ENCODE measurements at regions not wholly inside any gene's neighbourhood (a gene's known extent, or its start where the extent isn't known, plus 50 kb on each side); places are given as distances from the start of the nearest gene placed in this dataset.

- DNase-seq: no peak
These were observed 654.4 kb upstream of the TENM3 start for GRCh38 chr4:181588733-181589302.

GRCh38 chr4:181592221-181592745, 650.9 kb upstream of the TENM3 start:
- DNase-seq: no peak

DNA sequence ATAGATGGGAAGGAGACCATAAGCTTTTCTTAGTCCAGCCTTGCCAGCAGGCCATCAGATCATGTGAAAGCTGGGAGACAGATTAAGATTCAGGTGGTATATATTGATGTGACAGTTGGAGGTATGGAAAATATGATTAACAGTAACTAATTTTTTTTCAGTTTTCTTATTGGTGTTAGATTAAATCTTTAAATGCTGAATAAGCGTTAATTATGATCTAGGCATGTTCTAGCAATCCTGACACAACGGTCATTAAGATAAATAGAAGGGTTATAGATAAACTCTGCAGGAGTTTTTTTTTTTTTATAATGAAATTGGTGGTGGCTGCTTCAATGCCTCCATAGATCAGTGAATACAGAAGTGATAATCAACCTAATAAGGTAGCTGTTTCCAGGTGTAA, 649.5 kb upstream of the TENM3 start:
- no peak for DNase-seq

- DNase-seq: no peak
These were observed 649.0 kb upstream of the TENM3 start for GRCh38 chr4:181594188-181594587.

- DNase-seq: no peak
These were observed 647.5 kb upstream of the TENM3 start for GRCh38 chr4:181595716-181596115.

GRCh38 chr4:181597766-181598165, 645.4 kb upstream of the TENM3 start:
- no peak for DNase-seq

- no peak for DNase-seq
These were observed 644.1 kb upstream of the TENM3 start for GRCh38 chr4:181599134-181599533.

- DNase-seq: no peak
These were observed 642.1 kb upstream of the TENM3 start for GRCh38 chr4:181601103-181601502.

- no peak for DNase-seq
These were observed 638.7 kb upstream of the TENM3 start for GRCh38 chr4:181604546-181604945.

GRCh38 chr4:181606300-181606699, 636.9 kb upstream of the TENM3 start:
- DNase-seq: no peak

DNA sequence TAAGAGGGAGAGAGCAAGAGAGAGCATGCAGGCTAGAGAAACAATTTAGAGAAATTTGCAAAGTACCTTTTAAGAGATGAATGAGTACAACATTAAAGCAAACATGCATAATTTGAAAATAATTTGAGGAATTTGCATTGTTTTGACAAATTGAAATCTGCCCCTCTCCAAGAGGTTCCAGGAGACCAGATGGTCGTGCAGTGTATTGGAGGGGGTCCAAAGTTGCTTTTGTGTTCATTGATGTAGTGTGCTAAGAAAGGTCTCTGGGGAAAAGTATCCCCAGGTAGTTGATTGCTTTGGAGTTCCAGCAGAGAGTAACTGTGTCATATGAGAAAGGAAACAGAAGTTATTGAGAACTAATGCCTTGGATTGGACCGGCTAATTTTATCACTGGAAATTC, 635.0 kb upstream of the TENM3 start:
- no peak for DNase-seq

- DNase-seq: no peak
These were observed 632.0 kb upstream of the TENM3 start for GRCh38 chr4:181611033-181611711.

GRCh38 chr4:181611946-181612600, 631.1 kb upstream of the TENM3 start:
- DNase-seq: no peak

GRCh38 chr4:181613200-181613599, 630.0 kb upstream of the TENM3 start:
- no peak for DNase-seq

GRCh38 chr4:181618038-181618618, 625.1 kb upstream of the TENM3 start:
- DNase-seq: no peak

DNA sequence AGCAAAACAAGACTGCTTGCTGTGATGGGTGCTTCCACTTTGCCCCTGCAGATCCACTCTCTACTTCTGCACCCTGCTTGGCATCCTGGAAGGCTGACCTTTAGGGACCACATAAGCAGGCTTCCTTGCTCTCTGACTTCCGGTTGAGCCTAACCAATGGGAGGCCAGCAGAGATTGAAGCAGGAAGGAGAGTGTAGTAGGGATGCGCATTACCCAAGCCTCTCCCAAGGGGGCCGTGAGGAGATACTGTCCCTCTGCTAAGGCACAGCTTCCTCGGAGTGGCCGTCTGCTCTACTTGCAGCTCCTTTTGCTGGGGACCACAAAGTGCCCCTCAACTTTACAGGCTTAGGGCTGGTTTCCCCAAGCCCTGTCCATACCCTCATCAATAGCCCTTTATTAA, 624.3 kb upstream of the TENM3 start:
- no peak for DNase-seq

- no peak for DNase-seq
These were observed 623.6 kb upstream of the TENM3 start for GRCh38 chr4:181619651-181620050.

GRCh38 chr4:181637186-181638105, 605.8 kb upstream of the TENM3 start:
- DNase-seq: no peak

DNA sequence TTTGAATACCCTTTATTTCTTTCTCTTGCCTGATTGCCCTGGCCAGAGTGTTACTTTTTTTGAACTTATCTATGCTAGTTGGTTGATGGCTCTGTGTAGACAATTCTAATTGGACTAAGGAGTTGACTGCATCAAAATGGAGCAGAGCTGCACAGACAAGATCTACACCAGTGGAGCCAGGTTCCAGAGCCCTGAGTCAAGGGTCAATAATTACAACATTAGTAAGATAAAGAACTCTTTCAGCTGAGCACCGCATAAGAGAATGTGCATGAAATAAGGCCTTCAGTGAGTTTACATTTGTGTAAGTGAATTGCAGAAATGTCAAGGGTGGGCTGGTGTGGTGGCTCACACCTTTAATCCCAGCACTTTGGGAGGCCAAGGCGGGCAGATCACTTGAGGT, 599.7 kb upstream of the TENM3 start:
- DNase-seq: no peak

GRCh38 chr4:181645489-181645888, 597.7 kb upstream of the TENM3 start:
- no peak for DNase-seq

DNA sequence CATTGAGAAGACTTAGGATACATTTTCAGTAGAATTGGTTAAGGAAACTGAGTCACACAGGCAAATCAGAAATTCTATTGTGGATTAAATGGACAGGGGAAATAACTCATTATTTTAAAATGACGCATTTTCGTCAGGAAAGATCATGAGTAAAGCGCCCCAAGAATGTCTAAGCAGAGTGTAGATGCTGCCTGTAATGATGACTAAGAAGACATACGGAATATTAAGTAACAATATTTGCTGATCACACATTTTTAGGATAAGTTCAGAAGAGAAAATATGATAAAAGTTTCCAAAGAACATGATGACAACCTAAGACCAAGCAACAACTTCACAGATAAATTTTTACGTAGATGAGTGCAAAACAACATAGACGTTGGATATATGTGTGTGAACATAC, 596.3 kb upstream of the TENM3 start:
- DNase-seq: no peak

DNA sequence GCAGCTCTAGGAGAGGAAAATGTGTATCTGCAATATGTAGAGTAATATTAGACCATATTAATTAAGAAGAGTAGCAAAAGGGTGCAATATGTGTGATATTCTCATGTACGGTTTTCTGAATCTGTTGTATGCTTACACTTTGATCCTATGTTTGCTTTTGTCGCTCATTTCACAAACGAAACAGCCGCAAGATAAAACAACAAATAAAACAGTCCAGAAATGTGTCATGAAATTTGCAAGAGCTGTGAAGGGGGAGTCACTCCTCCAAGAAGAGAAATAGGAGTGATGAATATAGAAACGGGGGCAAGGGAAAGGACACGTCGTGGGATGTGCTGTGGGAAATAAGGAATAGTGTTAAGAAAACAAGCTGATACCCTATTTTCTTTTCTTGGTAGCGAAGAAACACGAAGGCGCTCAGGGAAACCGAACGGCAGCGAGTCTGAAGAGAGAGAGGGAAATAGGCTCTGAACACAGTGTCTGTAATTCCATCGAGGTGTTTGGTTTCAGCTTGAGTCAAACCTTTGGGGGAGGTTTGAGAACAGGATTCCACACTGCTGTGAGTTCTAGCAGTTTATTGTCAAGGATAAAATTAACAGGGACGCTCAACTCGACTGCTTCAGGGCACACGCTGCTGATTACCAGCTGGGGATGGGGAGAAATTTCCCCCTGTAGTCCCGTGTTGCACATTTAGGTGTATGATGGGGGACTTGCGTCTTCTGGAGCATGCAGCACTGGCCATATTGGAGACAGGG, 595.6 kb upstream of the TENM3 start:
- DNase-seq: no peak

Measured in bone marrow (tissue), 2 donors.